Pancreas (tissue), 10 donors: ENCODE measurements at regions not wholly inside any gene's neighbourhood (a gene's known extent, or its start where the extent isn't known, plus 50 kb on each side); places are given as distances from the start of the nearest gene placed in this dataset.
"Not testable (repeated sequence)": the region's sequence is repeated elsewhere in the genome, so short reads cannot be mapped to it uniquely, and the experiment has no call there.

Source experiments
- ATAC-seq, 4 donors: fragments of 200-7000 bp; cut with Tn5 transposase; one replicate each; pipeline versions ENCODE4 v1.8.0 to v1.9.1; 2020; ENCODE audit warnings: mild to moderate bottlenecking in 4 of 4, moderate library complexity in 4 of 4
- DNase-seq, 6 donors: peaks; one replicate each; pipeline ENCODE4 v3.0.0-alpha.2; 2020
- FAIRE-seq: peaks from 2 replicates; lab custom pipeline; 2012; peaks lifted over from hg19 to GRCh38; lab: Jason Lieb, UNC
- H3K27ac ChIP-seq, 4 donors: fragments of 200-600 bp; sonication (generic); 1 replicate in 3 of 4; 2 replicates in 1 of 4; pipeline versions ENCODE4 v1.5.0 to v1.8.0; 2020
- H3K27me3 ChIP-seq, 4 donors: fragments of 200-600 bp; one replicate each; pipeline ENCODE4 v1.8.0; 2021
- H3K36me3 ChIP-seq, 3 donors: fragments of 200-600 bp; sonication (generic) in 1 of 3; one replicate each; pipeline versions ENCODE4 v1.5.0 to v1.8.0; 2020 to 2021
- H3K4me1 ChIP-seq, 3 donors: fragments of 200-600 bp; one replicate each; pipeline ENCODE4 v1.8.0; 2021
- H3K4me3 ChIP-seq, 4 donors: fragments of 200-600 bp; sonication (generic) in 2 of 4; one replicate each; pipeline versions ENCODE4 v1.5.0 to v1.8.0; 2020 to 2021
- H3K9me3 ChIP-seq, 4 donors: fragments of 200-600 bp; one replicate each; pipeline ENCODE4 v1.8.0; 2021
- CTCF ChIP-seq, 4 donors: fragments of 200-600 bp; sonication (generic) in 3 of 4; IDR thresholded peaks; one replicate each; pipeline versions ENCODE4 v1.5.0 to v1.8.0; 2021; ENCODE audit warnings: antibody characterized with exemption in 4 of 4
- WGBS, 2 donors: extraction: QIAGEN DNeasy Blood & Tissue Kit; methylation state at CpG; one replicate each; pipeline ENCODE4 v1.1.7; 2013; 5-methylcytosine and 5-hydroxymethylcytosine counted together
- intact Hi-C, 3 donors: fragments of 100-400 bp; cut with DNase I; formaldehyde crosslinking; loops; one replicate each; pipeline versions ENCODE4 v1.11.1 to v1.14.2; 2022
- donor health status: healthy with polysubstance abuse.
- donor health status: DM: no; HTN: no; CAD: no; lungs with moderate emphysema.
- donor health status: DM: no; HTN: no; CAD: no.
- donor health status: control.
- donor health status: control.
- donor health status: Bipolar disorder and iron deficiency.
- donor health status: DM: yes; HTN: yes; CAD: no.
- donor health status: DM: no; HTN: no; CAD: no.
- donor health status: DM: no; HTN: no; CAD: no.
- donor health status: DM: yes; HTN: yes; CAD: no.

- H3K9me3 ChIP-seq, H3K4me1 ChIP-seq, FAIRE-seq, H3K36me3 ChIP-seq, ATAC-seq, H3K4me3 ChIP-seq, DNase-seq, intact Hi-C loops, H3K27me3 ChIP-seq: not testable (repeated sequence)
- H3K27ac ChIP-seq, result peak overlapping the region in 2 of 4 donors; percentile 47 to 54
- WGBS, 2 donors, result 93 to 96% methylated on average over 23 of the region's 23 CpGs
Observed at GRCh38 chr1:211890091-211890995, 59.8 kb upstream of the LPGAT1 start.

- H3K27me3 ChIP-seq, H3K36me3 ChIP-seq, H3K4me3 ChIP-seq, FAIRE-seq, intact Hi-C loops, H3K9me3 ChIP-seq, ATAC-seq, H3K27ac ChIP-seq, H3K4me1 ChIP-seq: not testable (repeated sequence)
- 70 to 85% methylated on average over 37 to 50 of the region's 50 CpGs for WGBS, 2 donors
- DNase-seq, result peak in 1 of 6 donors; percentile 51
Observed at GRCh38 chr1:211889307-211890090, 58.9 kb upstream of the LPGAT1 start.

GRCh38 chr1:211886551-211886950, 56.0 kb upstream of the LPGAT1 start:
- DNase-seq (no peak), FAIRE-seq (no peak), ATAC-seq (no peak)
- Histone ChIP-seq H3K9me3 (no peaks in the 10 kb centered on the region), H3K27me3 (no peaks in the 10 kb centered on the region), H3K36me3 (no peaks in the 10 kb centered on the region), H3K4me3 (no peak overlapping the region), H3K4me1 (no peaks in the 10 kb centered on the region), H3K27ac (peak overlapping the region in 1 of 4 donors; percentile 58)
- WGBS, 2 donors, result 89% methylated on average over 3 of the region's 3 CpGs
- intact Hi-C loops, result no loop called here
- TF ChIP-seq CTCF (IDR thresholded peaks at IDR 0.05), result no peak

GRCh38 chr1:211885747-211886522, 55.4 kb upstream of the LPGAT1 start:
- peak overlapping the region in 1 of 4 donors; percentile 9 for H3K27ac ChIP-seq
- ATAC-seq (peak in 1 of 4 donors; percentile 20), FAIRE-seq (no peak), DNase-seq (no peak)
- H3K36me3 ChIP-seq, result no peaks in the 10 kb centered on the region
- H3K27me3 ChIP-seq, result no peaks in the 10 kb centered on the region
- no peaks in the 10 kb centered on the region for H3K9me3 ChIP-seq
- H3K4me1 ChIP-seq, result no peaks in the 10 kb centered on the region
- 29 to 31% methylated on average over 3 of the region's 3 CpGs for WGBS, 2 donors
- intact Hi-C loops, result no loop called here
- H3K4me3 ChIP-seq, result no peak overlapping the region
- no peak for TF ChIP-seq CTCF (IDR thresholded peaks at IDR 0.05)

GRCh38 chr1:211882381-211883004, 51.9 kb upstream of the LPGAT1 start:
- 84 to 90% methylated on average over 4 of the region's 4 CpGs for WGBS, 2 donors
- intact Hi-C loops, result no loop called here
- Histone ChIP-seq H3K4me1 (no peaks in the 10 kb centered on the region), H3K27ac (no peak overlapping the region), H3K36me3 (no peaks in the 10 kb centered on the region), H3K9me3 (no peaks in the 10 kb centered on the region), H3K27me3 (no peaks in the 10 kb centered on the region), H3K4me3 (no peak overlapping the region)
- FAIRE-seq (no peak), DNase-seq (no peak), ATAC-seq (no peak)
- no peak for TF ChIP-seq CTCF (IDR thresholded peaks at IDR 0.05)
